ENCODE measurements at regions not wholly inside any gene's neighbourhood (a gene's known extent, or its start where the extent isn't known, plus 50 kb on each side); places are given as distances from the start of the nearest gene placed in this dataset.
"Not testable (repeated sequence)": the region's sequence is repeated elsewhere in the genome, so short reads cannot be mapped to it uniquely, and the experiment has no call there.

- no peak for DNase-seq
These were observed 128.0 kb downstream of the ATP23 start for GRCh38 chr12:58069268-58069963.

GRCh38 chr12:58071994-58072393 is 130.6 kb downstream of the ATP23 start:
- no peak for DNase-seq

- DNase-seq: no peak
These were observed 132.9 kb downstream of the ATP23 start for GRCh38 chr12:58074259-58074658.

GRCh38 chr12:58079806-58080205 is 138.4 kb downstream of the ATP23 start:
- no peak for DNase-seq

GRCh38 chr12:58081488-58081887 is 140.1 kb downstream of the ATP23 start:
- no peak for DNase-seq

GRCh38 chr12:58082996-58083395 is 141.6 kb downstream of the ATP23 start:
- no peak for DNase-seq

GRCh38 chr12:58086006-58086405 is 144.6 kb downstream of the ATP23 start:
- no peak for DNase-seq

GRCh38 chr12:58086930-58087329 is 145.6 kb downstream of the ATP23 start:
- no peak for DNase-seq

- DNase-seq: peak; percentile 38
These were observed 146.2 kb downstream of the ATP23 start for GRCh38 chr12:58087423-58088127.

- no peak for DNase-seq
These were observed 148.2 kb downstream of the ATP23 start for GRCh38 chr12:58089588-58089987.

- no peak for DNase-seq
These were observed 149.3 kb downstream of the ATP23 start for GRCh38 chr12:58090685-58091084.

- peak; percentile 22 for DNase-seq
These were observed 153.6 kb downstream of the ATP23 start for GRCh38 chr12:58095002-58095401.

GRCh38 chr12:58097741-58098140 is 156.4 kb downstream of the ATP23 start:
- no peak for DNase-seq

- DNase-seq: no peak
These were observed 158.1 kb downstream of the ATP23 start for GRCh38 chr12:58099476-58099875.

GRCh38 chr12:58104351-58104755 is 163.0 kb downstream of the ATP23 start:
- no peak for DNase-seq

GRCh38 chr12:58105225-58106119 is 164.1 kb downstream of the ATP23 start:
- peak; percentile 4 for DNase-seq

GRCh38 chr12:58106195-58106594 is 164.8 kb downstream of the ATP23 start:
- no peak for DNase-seq

GRCh38 chr12:58117201-58117600 is 175.8 kb downstream of the ATP23 start:
- no peak for DNase-seq

GRCh38 chr12:58117667-58118066 is 176.3 kb downstream of the ATP23 start:
- no peak for DNase-seq

- DNase-seq: not testable (repeated sequence)
These were observed 184.4 kb downstream of the ATP23 start for GRCh38 chr12:58125761-58126160.

- DNase-seq: no peak
These were observed 190.8 kb downstream of the ATP23 start for GRCh38 chr12:58131986-58132755.

- DNase-seq: no peak
These were observed 197.1 kb downstream of the ATP23 start for GRCh38 chr12:58138424-58138823.

- DNase-seq: no peak
These were observed 198.5 kb downstream of the ATP23 start for GRCh38 chr12:58139894-58140293.

Data from OCI-M1 (cell line).